ENCODE measurements at regions not wholly inside any gene's neighbourhood (a gene's known extent, or its start where the extent isn't known, plus 50 kb on each side); places are given as distances from the start of the nearest gene placed in this dataset.
"Not testable (repeated sequence)": the region's sequence is repeated elsewhere in the genome, so short reads cannot be mapped to it uniquely, and the experiment has no call there.

- DNase-seq (no peak), ATAC-seq (no peak)
- no peaks in the 10 kb centered on the region for H3K36me3 Mint-ChIP-seq (ENCODE audit: low read depth)
- H3K9me3 Mint-ChIP-seq = no peaks in the 10 kb centered on the region
- no peak overlapping the region for H3K4me3 Mint-ChIP-seq
- H3K27ac Mint-ChIP-seq = no peak overlapping the region
- no peaks in the 10 kb centered on the region for H3K4me1 Mint-ChIP-seq
- peaks cover 4% of the 10 kb centered on the region for H3K27me3 Mint-ChIP-seq
Observed at GRCh38 chr15:56568466-56569167, 103.7 kb upstream of the MNS1 start.

GRCh38 chr15:56557415-56557814 lies 92.5 kb upstream of the MNS1 start:
- Mint-ChIP-seq H3K4me1 (no peaks in the 10 kb centered on the region), H3K27me3 (peaks cover 5% of the 10 kb centered on the region), H3K27ac (no peak overlapping the region), H3K9me3 (peaks cover 38% of the 10 kb centered on the region), H3K4me3 (no peak overlapping the region), H3K36me3 (ENCODE audit: low read depth) (no peaks in the 10 kb centered on the region)
- ATAC-seq (no peak), DNase-seq (no peak)

- Mint-ChIP-seq H3K27ac (no peak overlapping the region), H3K4me3 (no peak overlapping the region), H3K9me3 (peaks cover 40% of the 10 kb centered on the region), H3K36me3 (ENCODE audit: low read depth) (no peaks in the 10 kb centered on the region), H3K27me3 (peaks cover 6% of the 10 kb centered on the region), H3K4me1 (no peaks in the 10 kb centered on the region)
- DNase-seq (no peak), ATAC-seq (no peak)
Observed at GRCh38 chr15:56553486-56553885, 88.5 kb upstream of the MNS1 start.

- Mint-ChIP-seq H3K27me3 (peaks cover 2% of the 10 kb centered on the region), H3K9me3 (peaks cover 32% of the 10 kb centered on the region), H3K4me3 (no peak overlapping the region), H3K36me3 (ENCODE audit: low read depth) (no peaks in the 10 kb centered on the region), H3K4me1 (no peaks in the 10 kb centered on the region), H3K27ac (no peak overlapping the region)
- ATAC-seq (no peak), DNase-seq (no peak)
Observed at GRCh38 chr15:56552659-56553058, 87.7 kb upstream of the MNS1 start.

- H3K4me3 Mint-ChIP-seq; DNase-seq; H3K27ac Mint-ChIP-seq; ATAC-seq; H3K4me1 Mint-ChIP-seq; H3K36me3 Mint-ChIP-seq (ENCODE audit: low read depth); H3K27me3 Mint-ChIP-seq: not testable (repeated sequence)
- peaks cover 17% of the 10 kb centered on the region for H3K9me3 Mint-ChIP-seq
Observed at GRCh38 chr15:56540570-56540969, 75.6 kb upstream of the MNS1 start.

- not testable (repeated sequence) for H3K36me3 Mint-ChIP-seq (ENCODE audit: low read depth); ATAC-seq; H3K27me3 Mint-ChIP-seq; H3K4me3 Mint-ChIP-seq; H3K27ac Mint-ChIP-seq; H3K4me1 Mint-ChIP-seq; DNase-seq
- H3K9me3 Mint-ChIP-seq = peaks cover 17% of the 10 kb centered on the region
Observed at GRCh38 chr15:56540157-56540556, 75.2 kb upstream of the MNS1 start.

- H3K4me1 Mint-ChIP-seq = peaks cover 7% of the 10 kb centered on the region
- H3K27me3 Mint-ChIP-seq = peaks cover 2% of the 10 kb centered on the region
- ATAC-seq = no peak
- no peak for DNase-seq
- no peak overlapping the region for H3K4me3 Mint-ChIP-seq
- H3K27ac Mint-ChIP-seq = no peak overlapping the region
- no peaks in the 10 kb centered on the region for H3K36me3 Mint-ChIP-seq (ENCODE audit: low read depth)
- peaks cover 6% of the 10 kb centered on the region for H3K9me3 Mint-ChIP-seq
Observed at GRCh38 chr15:56538901-56539545, 74.1 kb upstream of the MNS1 start.

GRCh38 chr15:56537881-56538280 lies 72.9 kb upstream of the MNS1 start:
- ATAC-seq (peak; percentile 36), DNase-seq (peak; percentile 12)
- no peaks in the 10 kb centered on the region for H3K36me3 Mint-ChIP-seq (ENCODE audit: low read depth)
- H3K4me3 Mint-ChIP-seq = no peak overlapping the region
- H3K4me1 Mint-ChIP-seq = peaks cover 7% of the 10 kb centered on the region
- no peaks in the 10 kb centered on the region for H3K9me3 Mint-ChIP-seq
- H3K27ac Mint-ChIP-seq = no peak overlapping the region
- no peaks in the 10 kb centered on the region for H3K27me3 Mint-ChIP-seq

- peaks cover 7% of the 10 kb centered on the region for H3K4me1 Mint-ChIP-seq
- H3K27ac Mint-ChIP-seq = no peak overlapping the region
- H3K36me3 Mint-ChIP-seq (ENCODE audit: low read depth) = no peaks in the 10 kb centered on the region
- H3K27me3 Mint-ChIP-seq = no peaks in the 10 kb centered on the region
- DNase-seq (no peak), ATAC-seq (no peak)
- H3K9me3 Mint-ChIP-seq = no peaks in the 10 kb centered on the region
- no peak overlapping the region for H3K4me3 Mint-ChIP-seq
Observed at GRCh38 chr15:56534728-56535127, 69.8 kb upstream of the MNS1 start.

GRCh38 chr15:56533731-56534403 lies 68.9 kb upstream of the MNS1 start:
- Mint-ChIP-seq H3K4me3 (no peak overlapping the region), H3K36me3 (ENCODE audit: low read depth) (no peaks in the 10 kb centered on the region), H3K27ac (no peak overlapping the region), H3K4me1 (peaks cover 7% of the 10 kb centered on the region), H3K9me3 (no peaks in the 10 kb centered on the region), H3K27me3 (no peaks in the 10 kb centered on the region)
- DNase-seq (no peak), ATAC-seq (no peak)

GRCh38 chr15:56532721-56533460 lies 68.0 kb upstream of the MNS1 start:
- ATAC-seq (no peak), DNase-seq (no peak)
- Mint-ChIP-seq H3K4me3 (no peak overlapping the region), H3K9me3 (no peaks in the 10 kb centered on the region), H3K4me1 (peaks cover 2% of the 10 kb centered on the region), H3K36me3 (ENCODE audit: low read depth) (no peaks in the 10 kb centered on the region), H3K27me3 (no peaks in the 10 kb centered on the region), H3K27ac (no peak overlapping the region)

GRCh38 chr15:56530157-56530556 lies 65.2 kb upstream of the MNS1 start:
- no peak for ATAC-seq
- Mint-ChIP-seq H3K4me3 (no peak overlapping the region), H3K27me3 (no peaks in the 10 kb centered on the region), H3K9me3 (no peaks in the 10 kb centered on the region), H3K36me3 (ENCODE audit: low read depth) (no peaks in the 10 kb centered on the region), H3K27ac (no peak overlapping the region), H3K4me1 (no peaks in the 10 kb centered on the region)
- DNase-seq = no peak

- no peak overlapping the region for H3K4me3 Mint-ChIP-seq
- ATAC-seq = no peak
- H3K27ac Mint-ChIP-seq = no peak overlapping the region
- no peaks in the 10 kb centered on the region for H3K9me3 Mint-ChIP-seq
- no peaks in the 10 kb centered on the region for H3K4me1 Mint-ChIP-seq
- H3K36me3 Mint-ChIP-seq (ENCODE audit: low read depth) = no peaks in the 10 kb centered on the region
- H3K27me3 Mint-ChIP-seq = no peaks in the 10 kb centered on the region
- DNase-seq = no peak
Observed at GRCh38 chr15:56528136-56528535, 63.2 kb upstream of the MNS1 start.

GRCh38 chr15:56524915-56525314 lies 60.0 kb upstream of the MNS1 start:
- Mint-ChIP-seq H3K9me3 (no peaks in the 10 kb centered on the region), H3K27me3 (peaks cover 2% of the 10 kb centered on the region), H3K4me1 (no peaks in the 10 kb centered on the region), H3K36me3 (ENCODE audit: low read depth) (no peaks in the 10 kb centered on the region), H3K27ac (no peak overlapping the region), H3K4me3 (no peak overlapping the region)
- no peak for ATAC-seq
- no peak for DNase-seq

- ATAC-seq (no peak), DNase-seq (no peak)
- H3K9me3 Mint-ChIP-seq = peaks cover 3% of the 10 kb centered on the region
- H3K36me3 Mint-ChIP-seq (ENCODE audit: low read depth) = peaks cover 2% of the 10 kb centered on the region
- no peaks in the 10 kb centered on the region for H3K4me1 Mint-ChIP-seq
- H3K27ac Mint-ChIP-seq = no peak overlapping the region
- peaks cover 2% of the 10 kb centered on the region for H3K27me3 Mint-ChIP-seq
- H3K4me3 Mint-ChIP-seq = no peak overlapping the region
Observed at GRCh38 chr15:56523521-56523920, 58.6 kb upstream of the MNS1 start.
